ENCODE measurements at regions not wholly inside any gene's neighbourhood (a gene's known extent, or its start where the extent isn't known, plus 50 kb on each side); places are given as distances from the start of the nearest gene placed in this dataset.

- Histone ChIP-seq H3K4me3 (ENCODE audit: low read depth, low read length, poor library complexity, severe bottlenecking) (no peak overlapping the region), H3K36me3 (ENCODE audit: insufficient read depth, low read length) (no peaks in the 10 kb centered on the region), H3K4me2 (ENCODE audit: low read length) (no peak overlapping the region), H3K27me3 (ENCODE audit: insufficient read depth, low read length) (no peaks in the 10 kb centered on the region), H4K20me1 (ENCODE audit: insufficient read depth, low read length) (no peaks in the 10 kb centered on the region), H3K4me1 (ENCODE audit: insufficient read depth, low read length, severe bottlenecking) (no peaks in the 10 kb centered on the region), H3K9me3 (ENCODE audit: low read length) (no peaks in the 10 kb centered on the region), H3K27ac (ENCODE audit: low read depth, low read length, poor library complexity, severe bottlenecking) (no peak overlapping the region), H3F3A (ENCODE audit: insufficient read depth, low read length) (no peaks in the 10 kb centered on the region), H3K79me2 (ENCODE audit: insufficient read depth, low read length) (no peaks in the 10 kb centered on the region), H3K9me2 (ENCODE audit: low read depth, low read length) (no peaks in the 10 kb centered on the region), H3K9ac (ENCODE audit: low read length) (no peak overlapping the region), H2AFZ (ENCODE audit: low read length) (no peak overlapping the region)
- TF ChIP-seq CTCF (IDR thresholded peaks at IDR 0.05; ENCODE audit: low read length) (no peak), EZH2 (IDR thresholded peaks at IDR 0.05; ENCODE audit: borderline replicate concordance, low read length) (no peak)
Measured at GRCh38 chrX:46184749-46185148, 360.5 kb downstream of the ZNF674 start.

- no peak overlapping the region for H3K9ac ChIP-seq (ENCODE audit: low read length)
- no peaks in the 10 kb centered on the region for H3F3A ChIP-seq (ENCODE audit: insufficient read depth, low read length)
- no peak overlapping the region for H3K4me2 ChIP-seq (ENCODE audit: low read length)
- no peaks in the 10 kb centered on the region for H3K27me3 ChIP-seq (ENCODE audit: insufficient read depth, low read length)
- H3K27ac ChIP-seq (ENCODE audit: low read depth, low read length, poor library complexity, severe bottlenecking) = no peak overlapping the region
- H4K20me1 ChIP-seq (ENCODE audit: insufficient read depth, low read length) = no peaks in the 10 kb centered on the region
- no peak overlapping the region for H2AFZ ChIP-seq (ENCODE audit: low read length)
- no peaks in the 10 kb centered on the region for H3K4me1 ChIP-seq (ENCODE audit: insufficient read depth, low read length, severe bottlenecking)
- H3K4me3 ChIP-seq (ENCODE audit: low read depth, low read length, poor library complexity, severe bottlenecking) = no peak overlapping the region
- no peak for TF ChIP-seq EZH2 (IDR thresholded peaks at IDR 0.05; ENCODE audit: borderline replicate concordance, low read length)
- no peak for TF ChIP-seq CTCF (IDR thresholded peaks at IDR 0.05; ENCODE audit: low read length)
- H3K79me2 ChIP-seq (ENCODE audit: insufficient read depth, low read length) = no peaks in the 10 kb centered on the region
- no peaks in the 10 kb centered on the region for H3K9me3 ChIP-seq (ENCODE audit: low read length)
- H3K36me3 ChIP-seq (ENCODE audit: insufficient read depth, low read length) = no peaks in the 10 kb centered on the region
- no peaks in the 10 kb centered on the region for H3K9me2 ChIP-seq (ENCODE audit: low read depth, low read length)
Measured at GRCh38 chrX:46180258-46180687, 364.9 kb downstream of the ZNF674 start.

GRCh38 chrX:46179748-46180147 lies 365.5 kb downstream of the ZNF674 start:
- H3K9ac ChIP-seq (ENCODE audit: low read length) = no peak overlapping the region
- H3F3A ChIP-seq (ENCODE audit: insufficient read depth, low read length) = no peaks in the 10 kb centered on the region
- H3K4me3 ChIP-seq (ENCODE audit: low read depth, low read length, poor library complexity, severe bottlenecking) = no peak overlapping the region
- no peaks in the 10 kb centered on the region for H3K79me2 ChIP-seq (ENCODE audit: insufficient read depth, low read length)
- H3K27me3 ChIP-seq (ENCODE audit: insufficient read depth, low read length) = no peaks in the 10 kb centered on the region
- no peak overlapping the region for H3K27ac ChIP-seq (ENCODE audit: low read depth, low read length, poor library complexity, severe bottlenecking)
- H3K4me1 ChIP-seq (ENCODE audit: insufficient read depth, low read length, severe bottlenecking) = no peaks in the 10 kb centered on the region
- TF ChIP-seq CTCF (IDR thresholded peaks at IDR 0.05; ENCODE audit: low read length) (no peak), EZH2 (IDR thresholded peaks at IDR 0.05; ENCODE audit: borderline replicate concordance, low read length) (no peak)
- H4K20me1 ChIP-seq (ENCODE audit: insufficient read depth, low read length) = no peaks in the 10 kb centered on the region
- H3K4me2 ChIP-seq (ENCODE audit: low read length) = no peak overlapping the region
- no peaks in the 10 kb centered on the region for H3K36me3 ChIP-seq (ENCODE audit: insufficient read depth, low read length)
- H2AFZ ChIP-seq (ENCODE audit: low read length) = no peak overlapping the region
- no peaks in the 10 kb centered on the region for H3K9me2 ChIP-seq (ENCODE audit: low read depth, low read length)
- H3K9me3 ChIP-seq (ENCODE audit: low read length) = no peaks in the 10 kb centered on the region

Measured in OCI-LY1 (cell line).